ENCODE measurements at regions not wholly inside any gene's neighbourhood (a gene's known extent, or its start where the extent isn't known, plus 50 kb on each side); places are given as distances from the start of the nearest gene placed in this dataset.
"Not testable (repeated sequence)": the region's sequence is repeated elsewhere in the genome, so short reads cannot be mapped to it uniquely, and the experiment has no call there.

DNA sequence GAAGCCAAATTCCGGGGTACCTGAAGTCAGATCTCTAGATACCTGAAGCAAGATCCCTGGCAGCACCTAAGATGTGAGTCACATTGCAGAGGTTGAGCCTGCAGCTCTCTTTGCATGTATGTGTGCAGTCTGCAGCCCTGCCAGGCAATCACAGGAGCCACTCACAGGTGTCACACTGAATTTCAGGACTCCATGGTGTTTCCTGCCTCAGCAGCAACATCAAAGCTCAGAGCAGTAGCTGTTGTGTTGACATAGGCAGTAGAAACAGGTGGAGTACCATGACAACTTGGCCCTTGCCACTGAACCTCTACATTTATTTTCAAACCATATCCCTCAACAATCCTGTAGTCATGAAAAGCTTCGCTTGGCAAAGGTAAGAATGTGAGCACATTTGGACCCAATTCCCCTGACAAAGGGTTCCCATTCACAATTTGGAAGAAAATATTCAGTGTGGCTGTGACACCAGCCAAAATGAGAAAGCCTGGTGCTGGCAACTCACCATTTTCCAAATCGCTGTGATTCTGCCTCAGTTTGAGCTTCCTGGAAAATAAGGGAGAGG lies 419.8 kb upstream of the NFIA start:
- TF ChIP-seq POLR2A (IDR thresholded peaks at IDR 0.05) (no peak), EP300 (IDR thresholded peaks at IDR 0.05) (no peak), CTCF (IDR thresholded peaks at IDR 0.05) (no peak)
- no peak overlapping the region for H3K27ac ChIP-seq
- H3K9me3 ChIP-seq: no peaks in the 10 kb centered on the region
- WGBS, 2 donors: 94 to 98% methylated on average over 3 of the region's 3 CpGs
- no peaks in the 10 kb centered on the region for H3K27me3 ChIP-seq
- H3K4me3 ChIP-seq: no peak overlapping the region
- H3K4me1 ChIP-seq: peaks cover 0 to 4% (median 0%) of the 10 kb centered on the region in 4 donors
- no peak for DNase-seq (ENCODE audit: low spot score in 2 of 2)
- no peaks in the 10 kb centered on the region for H3K36me3 ChIP-seq

GRCh38 chr1:60657926-60658325 lies 424.4 kb upstream of the NFIA start:
- TF ChIP-seq EP300 (IDR thresholded peaks at IDR 0.05) (no peak), POLR2A (IDR thresholded peaks at IDR 0.05) (no peak), CTCF (IDR thresholded peaks at IDR 0.05) (no peak)
- Histone ChIP-seq H3K4me3 (no peak overlapping the region), H3K4me1 (no peaks in the 10 kb centered on the region), H3K9me3 (peaks cover 0 to 3% (median 0%) of the 10 kb centered on the region in 4 donors), H3K27me3 (no peaks in the 10 kb centered on the region), H3K36me3 (no peaks in the 10 kb centered on the region), H3K27ac (no peak overlapping the region)
- DNase-seq (ENCODE audit: low spot score in 2 of 2): no peak
- 89 to 95% methylated on average over 4 of the region's 4 CpGs for WGBS, 2 donors

- no peak overlapping the region for H3K4me3 ChIP-seq
- WGBS, 2 donors: 32 to 46% methylated on average over 2 of the region's 2 CpGs
- no peak for DNase-seq (ENCODE audit: low spot score in 2 of 2)
- H3K27ac ChIP-seq: no peak overlapping the region
- H3K27me3 ChIP-seq: no peaks in the 10 kb centered on the region
- peaks cover 0 to 8% (median 0%) of the 10 kb centered on the region in 4 donors for H3K9me3 ChIP-seq
- TF ChIP-seq EP300 (IDR thresholded peaks at IDR 0.05) (no peak), CTCF (IDR thresholded peaks at IDR 0.05) (no peak), POLR2A (IDR thresholded peaks at IDR 0.05) (no peak)
- H3K4me1 ChIP-seq: no peaks in the 10 kb centered on the region
- no peaks in the 10 kb centered on the region for H3K36me3 ChIP-seq
These were observed 426.5 kb upstream of the NFIA start for GRCh38 chr1:60655679-60656355.

GRCh38 chr1:60640033-60640551 lies 442.3 kb upstream of the NFIA start:
- H3K4me1 ChIP-seq; H3K27ac ChIP-seq; H3K4me3 ChIP-seq; H3K36me3 ChIP-seq; H3K9me3 ChIP-seq; H3K27me3 ChIP-seq; DNase-seq (ENCODE audit: low spot score in 2 of 2): not testable (repeated sequence)
- WGBS, 2 donors: 90 to 96% methylated on average over 28 to 29 of the region's 32 CpGs

DNA sequence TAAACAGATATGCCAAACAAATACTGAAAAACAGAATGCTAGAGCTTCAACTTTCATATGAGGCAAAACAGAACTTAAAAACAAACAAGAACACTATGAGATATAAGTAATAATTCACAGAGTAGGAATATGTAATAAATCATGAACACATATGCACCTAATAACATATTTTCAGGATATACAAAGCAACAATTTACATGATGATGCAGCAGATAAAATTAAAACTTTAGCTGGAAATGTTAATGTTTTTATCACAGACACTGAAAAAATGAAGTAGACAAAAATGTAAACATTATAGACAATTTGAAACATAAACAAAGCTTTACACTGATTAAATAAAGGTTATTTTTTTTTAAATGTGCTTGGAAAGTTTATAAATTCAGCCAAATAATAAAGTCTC lies 443.1 kb upstream of the NFIA start:
- H3K27ac ChIP-seq: no peak overlapping the region
- TF ChIP-seq EP300 (IDR thresholded peaks at IDR 0.05) (no peak), POLR2A (IDR thresholded peaks at IDR 0.05) (no peak), CTCF (IDR thresholded peaks at IDR 0.05) (no peak)
- H3K4me3 ChIP-seq: no peak overlapping the region
- no peak for DNase-seq (ENCODE audit: low spot score in 2 of 2)
- H3K36me3 ChIP-seq: no peaks in the 10 kb centered on the region
- peaks cover 0 to 7% (median 0%) of the 10 kb centered on the region in 4 donors for H3K4me1 ChIP-seq
- H3K9me3 ChIP-seq: no peaks in the 10 kb centered on the region
- H3K27me3 ChIP-seq: no peaks in the 10 kb centered on the region

Data from tibial nerve (tissue), 4 donors.